Dermis blood vessel endothelial cell (primary cell): ENCODE measurements at regions not wholly inside any gene's neighbourhood (a gene's known extent, or its start where the extent isn't known, plus 50 kb on each side); places are given as distances from the start of the nearest gene placed in this dataset.
A peak's percentile ranks its signal among the peaks of the same experiment; 100 is the strongest.
"Not testable (repeated sequence)": the region's sequence is repeated elsewhere in the genome, so short reads cannot be mapped to it uniquely, and the experiment has no call there.

Source experiments
- DNase-seq: peaks from one replicate; pipeline ENCODE4 v3.0.0; 2010

DNA sequence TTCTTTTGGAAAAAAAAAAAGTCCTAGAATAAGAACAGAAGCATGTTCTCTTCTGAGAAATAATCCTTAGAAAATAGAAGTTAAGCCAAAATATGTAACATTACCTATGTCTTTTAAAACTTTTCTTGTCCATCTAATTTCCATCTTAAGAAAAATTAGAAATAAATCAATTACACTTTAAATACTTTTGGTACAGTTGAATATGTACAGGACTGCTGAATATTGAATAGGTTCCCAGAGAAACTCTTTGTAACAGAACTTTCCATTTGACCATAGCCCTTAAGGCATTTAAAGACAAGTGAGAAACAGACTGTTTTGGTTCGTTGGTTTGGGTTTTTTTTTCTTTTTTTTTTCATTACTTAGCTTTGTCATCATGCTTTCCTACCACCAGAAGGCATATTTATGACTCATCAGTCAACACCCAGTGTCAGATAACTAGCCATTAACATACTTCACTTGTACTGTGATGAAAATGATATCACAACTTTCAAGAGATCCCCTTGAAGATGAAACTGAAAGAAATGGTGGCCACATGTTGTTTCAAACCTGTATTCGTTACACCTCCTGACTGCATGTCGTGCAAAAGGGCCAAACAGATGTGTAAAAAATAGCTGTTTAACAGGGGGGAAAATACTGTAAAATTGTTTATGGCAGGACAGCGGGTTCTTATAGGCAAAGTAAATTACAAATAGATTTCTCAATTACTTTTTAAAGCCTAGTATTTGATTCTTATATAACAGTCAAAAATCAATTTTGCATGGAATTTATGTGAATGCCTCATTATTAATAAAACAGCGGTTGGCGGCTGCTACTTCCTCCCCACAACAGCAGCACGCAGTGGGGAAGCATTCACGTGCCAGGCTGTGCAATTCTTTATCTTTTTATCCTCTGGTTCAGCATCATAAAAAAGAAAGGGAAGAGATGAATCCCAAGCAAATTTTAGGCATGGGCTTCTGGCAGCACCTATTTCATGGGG, 280.7 kb upstream of the HNRNPA3 start:
- peak; percentile 37 for DNase-seq

DNA sequence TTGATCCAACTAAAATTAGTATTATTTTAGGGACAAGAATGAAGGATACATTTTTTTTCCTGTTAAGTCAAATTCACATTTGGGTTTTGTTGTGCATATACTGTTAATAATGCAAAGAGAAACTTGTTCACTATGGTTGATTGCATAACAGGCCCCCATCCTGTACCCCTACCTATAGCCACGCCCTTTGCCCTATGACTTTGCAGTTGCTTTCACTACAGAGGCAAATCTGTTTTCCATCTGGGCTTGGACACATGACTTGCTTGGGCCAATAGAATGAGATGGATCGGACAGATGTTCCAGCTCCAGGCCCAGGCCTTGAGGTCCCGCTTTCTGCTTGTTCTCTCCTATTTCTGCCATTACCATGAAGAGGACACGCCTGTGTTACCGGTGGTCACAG, 278.5 kb upstream of the HNRNPA3 start:
- no peak for DNase-seq

GRCh38 chr2:176934869-176935415, 277.7 kb upstream of the HNRNPA3 start:
- DNase-seq, result no peak

DNA sequence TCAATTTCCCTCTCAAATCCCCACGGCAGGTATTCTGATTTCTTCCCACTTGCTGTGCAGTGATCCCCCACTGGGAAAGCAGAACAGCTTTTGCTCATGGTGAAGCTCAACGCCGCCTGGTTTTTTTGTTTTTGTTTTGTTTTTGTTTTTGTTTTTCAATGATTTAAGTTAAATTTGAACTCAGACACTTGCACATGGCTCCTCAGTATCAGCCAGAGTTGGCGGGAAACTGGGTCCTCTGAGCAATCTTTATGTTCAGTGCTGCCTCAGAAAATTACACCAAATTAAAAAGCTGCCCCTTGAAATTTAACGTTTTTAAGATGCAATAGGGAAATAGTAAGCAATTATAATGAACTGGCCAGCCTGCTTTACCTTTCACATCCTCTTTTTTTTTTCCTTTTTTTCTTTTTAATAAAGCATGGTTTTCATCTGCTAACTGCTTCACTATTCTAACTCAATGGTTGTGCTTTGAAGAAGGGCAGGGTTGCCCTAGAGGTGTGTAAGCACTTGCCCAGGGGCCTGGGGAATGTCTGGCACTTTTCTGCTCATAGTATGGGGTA, 277.0 kb upstream of the HNRNPA3 start:
- DNase-seq, result no peak

DNA sequence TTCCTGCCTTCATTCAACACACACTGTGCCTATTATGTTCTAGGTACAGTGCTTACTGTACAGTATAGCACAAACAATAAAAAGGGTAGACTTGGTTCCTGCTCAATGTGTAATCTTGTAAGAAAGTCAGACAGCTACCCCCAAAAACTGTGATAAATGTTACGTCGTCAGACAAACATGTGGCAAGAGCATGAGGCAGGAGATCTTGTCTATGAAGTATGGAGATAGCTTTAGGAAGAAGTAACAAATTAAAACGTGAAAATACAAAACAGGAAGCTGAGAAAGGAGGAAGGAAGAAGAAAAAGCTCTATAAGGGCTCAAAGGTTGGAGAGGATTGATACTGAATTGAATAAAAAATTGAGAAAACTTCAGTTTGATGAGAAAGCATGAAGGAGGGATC, 276.2 kb upstream of the HNRNPA3 start:
- no peak for DNase-seq

DNA sequence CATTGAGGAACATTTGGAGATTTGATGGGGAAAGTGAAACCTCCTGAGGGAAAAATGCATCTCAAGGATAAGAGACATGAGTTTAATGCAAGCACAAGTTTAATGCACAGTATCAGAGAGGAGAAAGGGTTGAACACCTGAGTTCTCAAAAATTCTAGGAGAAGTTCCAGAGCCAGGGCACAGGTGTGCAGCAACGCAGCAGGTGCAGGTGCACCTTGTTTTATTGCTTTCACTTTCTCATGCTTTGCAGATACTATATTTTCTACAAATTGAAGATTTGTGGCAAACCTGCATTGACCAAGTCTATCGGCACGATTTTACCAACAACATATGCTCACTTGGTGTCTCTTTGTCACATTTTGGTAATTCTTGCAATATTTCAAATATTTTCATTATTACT, 267.6 kb upstream of the HNRNPA3 start:
- DNase-seq, result no peak

DNA sequence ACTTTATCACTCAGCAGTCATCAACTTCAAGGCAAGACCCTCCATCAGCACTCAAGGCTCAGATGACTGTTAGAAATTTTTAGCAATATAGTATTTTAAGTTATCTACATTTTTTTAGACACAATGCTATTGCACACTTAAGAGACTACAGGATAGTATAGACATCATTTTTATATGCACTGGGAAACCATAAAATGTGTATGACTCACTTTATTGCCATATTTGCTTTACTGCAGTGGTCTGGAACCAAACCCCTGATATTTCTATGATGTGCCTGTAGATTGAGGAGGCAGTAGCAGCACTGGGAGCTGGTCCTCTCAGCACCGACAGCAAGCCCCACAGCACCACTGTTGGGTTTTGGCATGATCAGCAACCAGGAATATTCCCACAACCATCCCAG, 264.8 kb upstream of the HNRNPA3 start:
- DNase-seq, result no peak

DNA sequence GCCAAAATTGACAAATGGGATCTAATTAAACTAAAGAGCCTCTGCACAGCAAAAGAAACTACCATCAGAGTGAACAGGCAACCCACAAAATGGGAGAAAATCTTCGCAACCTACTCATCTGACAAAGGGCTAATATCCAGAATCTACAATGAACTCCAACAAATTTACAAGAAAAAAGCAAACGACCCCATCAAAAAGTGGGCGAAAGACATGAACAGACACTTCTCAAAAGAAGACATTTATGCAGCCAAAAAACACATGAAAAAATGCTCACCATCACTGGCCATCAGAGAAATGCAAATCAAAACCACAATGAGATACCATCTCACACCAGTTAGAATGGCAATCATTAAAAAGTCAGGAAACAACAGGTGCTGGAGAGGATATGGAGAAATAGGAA, 261.4 kb upstream of the HNRNPA3 start:
- not testable (repeated sequence) for DNase-seq

GRCh38 chr2:176956791-176957190, 255.8 kb upstream of the HNRNPA3 start:
- DNase-seq, result no peak

GRCh38 chr2:176959614-176960013, 253.0 kb upstream of the HNRNPA3 start:
- DNase-seq, result no peak

GRCh38 chr2:176960061-176960460, 252.5 kb upstream of the HNRNPA3 start:
- no peak for DNase-seq

GRCh38 chr2:176960736-176961520, 251.7 kb upstream of the HNRNPA3 start:
- DNase-seq, result no peak

DNA sequence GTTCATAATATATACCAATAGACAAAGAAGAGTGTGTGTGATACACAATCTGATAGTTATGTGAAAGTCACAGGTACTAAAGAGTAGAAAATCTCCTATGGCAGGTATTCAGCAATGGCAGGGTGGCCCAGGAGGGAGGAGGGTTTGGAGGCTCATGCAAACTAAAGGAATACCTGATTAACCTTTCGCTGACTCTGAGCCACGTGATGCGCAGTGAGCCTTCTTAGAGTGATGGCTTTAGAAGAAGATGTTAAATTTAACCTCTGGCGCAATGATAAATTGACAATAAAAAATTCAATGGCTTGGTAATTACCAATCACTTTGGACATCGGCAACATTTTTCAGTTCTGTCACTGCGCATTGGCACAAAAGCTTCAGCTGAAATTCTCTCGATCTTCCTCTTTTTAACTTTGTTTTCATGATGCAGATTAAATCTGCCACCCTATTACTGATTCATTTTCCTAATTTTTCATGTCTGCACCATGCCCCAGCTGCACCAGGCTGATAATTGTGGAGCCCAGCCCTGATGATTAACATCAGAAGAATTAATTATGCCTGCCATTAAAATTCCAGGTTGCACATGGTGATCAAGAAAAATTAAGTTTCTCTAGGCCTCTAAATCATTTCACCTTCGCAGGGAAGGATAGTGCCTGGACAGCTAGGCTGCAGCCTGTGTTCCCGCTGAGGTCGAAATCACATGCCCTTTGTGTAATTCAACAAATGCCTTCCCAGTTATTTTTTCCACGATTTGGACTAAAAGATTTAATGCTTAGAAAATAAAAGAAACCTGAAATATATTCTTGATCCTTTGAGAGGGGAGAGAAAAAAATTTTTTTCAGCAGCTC, 250.6 kb upstream of the HNRNPA3 start:
- DNase-seq, result no peak

DNA sequence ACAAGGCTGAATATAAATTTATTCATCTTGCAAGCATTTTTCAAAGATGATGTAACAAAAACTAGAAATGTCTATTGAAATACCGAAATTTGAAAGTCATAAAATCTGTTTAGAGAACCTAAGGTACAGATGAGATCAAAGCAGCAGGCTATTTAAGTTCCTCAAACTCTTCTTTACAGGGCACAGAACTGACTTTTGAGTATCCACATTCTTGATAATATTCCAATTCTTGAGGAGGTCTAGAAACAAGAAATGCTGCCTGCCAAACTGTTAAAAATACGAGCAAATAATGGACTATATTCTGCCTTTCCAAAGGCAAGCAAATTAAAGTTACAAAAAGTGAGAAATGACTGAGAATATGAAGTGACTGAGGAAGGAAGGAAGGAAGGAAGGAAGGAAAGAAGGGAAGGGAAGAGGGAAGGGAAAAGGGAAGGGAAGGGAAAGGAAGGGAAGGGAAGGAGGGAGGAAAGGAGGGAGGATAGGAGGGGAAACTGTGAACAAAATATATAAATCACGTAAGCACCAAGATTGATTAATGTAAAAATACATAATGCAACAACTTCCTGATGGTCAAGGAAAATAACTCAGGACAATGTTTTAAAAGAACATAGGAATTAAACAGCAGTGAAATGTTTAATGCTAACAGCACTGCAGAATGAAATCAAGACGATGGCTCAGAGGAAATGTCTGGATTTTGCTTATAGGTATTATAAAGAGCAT, 248.9 kb upstream of the HNRNPA3 start:
- DNase-seq, result no peak

DNA sequence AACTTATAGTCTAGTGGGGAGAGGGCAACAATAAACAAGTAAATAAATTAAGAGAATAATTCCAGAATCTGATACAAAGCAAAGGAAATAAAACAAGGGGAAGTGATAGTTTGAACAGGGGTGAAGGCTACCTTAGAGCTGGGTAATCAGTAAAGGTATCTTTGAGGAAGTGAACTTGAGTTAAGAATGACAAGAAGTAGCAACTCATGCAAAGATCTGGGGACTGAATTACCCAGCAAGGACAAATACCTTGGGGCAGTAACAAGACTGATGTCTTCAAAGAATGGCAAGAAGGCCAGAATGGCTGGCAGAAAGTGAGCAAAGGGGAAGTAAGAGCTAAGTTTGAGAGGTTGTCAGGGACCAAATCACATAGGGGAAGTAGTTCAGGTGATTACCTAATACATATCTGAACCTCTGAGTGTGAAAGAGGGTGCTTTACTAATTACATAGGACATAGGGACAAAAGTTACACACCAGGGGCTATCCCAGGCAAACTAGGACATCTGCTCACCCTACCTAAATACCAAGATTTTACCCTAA, 244.6 kb upstream of the HNRNPA3 start:
- DNase-seq, result no peak

GRCh38 chr2:176969642-176970359, 242.8 kb upstream of the HNRNPA3 start:
- DNase-seq, result no peak

DNA sequence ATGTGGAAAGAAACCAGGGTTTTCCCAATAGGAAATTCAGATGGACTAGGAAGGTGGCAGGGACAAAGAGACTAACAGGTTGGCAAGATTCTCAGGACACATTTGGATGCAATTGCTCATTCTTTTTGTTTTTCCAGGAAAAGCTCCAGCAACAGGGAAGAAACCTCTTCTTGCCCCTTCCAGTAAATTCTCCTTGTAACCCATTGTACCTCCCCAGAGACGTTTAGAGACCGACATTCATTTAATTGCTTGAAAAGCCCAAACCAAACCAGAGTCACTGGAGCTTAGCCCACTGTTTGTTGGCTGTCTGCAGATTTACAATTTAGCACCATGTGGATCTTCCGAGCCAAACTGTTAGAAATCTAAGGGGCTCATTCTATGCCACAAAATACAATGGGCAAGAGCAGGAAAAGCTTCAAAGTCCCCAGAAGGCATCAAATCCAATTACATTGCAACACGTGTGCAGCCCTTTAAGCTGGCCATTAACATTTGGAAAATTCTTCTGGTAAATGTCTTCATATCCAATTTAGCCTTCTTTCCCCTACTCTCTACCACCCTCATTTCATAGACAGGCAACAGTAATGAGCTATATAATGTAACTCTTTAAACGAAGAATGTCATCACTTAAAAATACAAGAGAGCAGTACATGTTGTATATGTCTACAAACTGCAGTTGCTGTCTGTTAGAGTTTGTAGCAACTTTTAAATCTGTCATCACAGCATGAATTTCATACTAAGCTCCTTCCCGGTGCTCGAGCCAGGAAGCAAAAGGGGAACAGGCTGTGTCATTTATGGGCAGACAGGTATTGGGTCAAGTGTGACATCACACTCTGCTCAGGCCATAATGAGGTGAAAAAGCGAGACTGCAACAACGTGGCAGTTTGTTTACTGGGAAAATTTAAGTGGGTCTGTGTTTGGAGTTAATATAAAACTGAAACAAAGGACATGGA, 235.6 kb upstream of the HNRNPA3 start:
- no peak for DNase-seq

DNA sequence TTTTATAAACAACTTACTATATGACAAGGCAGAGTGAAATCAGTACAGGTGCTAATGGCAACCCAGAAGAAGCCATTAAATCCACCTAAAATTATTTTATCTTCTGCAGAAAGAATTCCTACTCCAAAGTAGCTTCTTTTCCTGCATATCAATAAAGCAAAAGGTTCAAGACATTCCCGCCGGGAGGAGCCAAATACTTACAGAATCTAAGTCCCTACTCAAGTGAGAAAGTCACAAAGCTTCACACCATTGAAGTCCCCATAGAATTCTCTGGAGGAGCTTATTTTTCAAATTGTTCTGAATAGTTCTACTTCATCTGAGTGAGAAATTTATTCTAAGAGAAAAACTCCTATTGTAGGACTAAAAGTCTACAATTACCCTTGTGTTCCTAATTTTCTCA, 233.7 kb upstream of the HNRNPA3 start:
- DNase-seq, result peak; percentile 3

DNA sequence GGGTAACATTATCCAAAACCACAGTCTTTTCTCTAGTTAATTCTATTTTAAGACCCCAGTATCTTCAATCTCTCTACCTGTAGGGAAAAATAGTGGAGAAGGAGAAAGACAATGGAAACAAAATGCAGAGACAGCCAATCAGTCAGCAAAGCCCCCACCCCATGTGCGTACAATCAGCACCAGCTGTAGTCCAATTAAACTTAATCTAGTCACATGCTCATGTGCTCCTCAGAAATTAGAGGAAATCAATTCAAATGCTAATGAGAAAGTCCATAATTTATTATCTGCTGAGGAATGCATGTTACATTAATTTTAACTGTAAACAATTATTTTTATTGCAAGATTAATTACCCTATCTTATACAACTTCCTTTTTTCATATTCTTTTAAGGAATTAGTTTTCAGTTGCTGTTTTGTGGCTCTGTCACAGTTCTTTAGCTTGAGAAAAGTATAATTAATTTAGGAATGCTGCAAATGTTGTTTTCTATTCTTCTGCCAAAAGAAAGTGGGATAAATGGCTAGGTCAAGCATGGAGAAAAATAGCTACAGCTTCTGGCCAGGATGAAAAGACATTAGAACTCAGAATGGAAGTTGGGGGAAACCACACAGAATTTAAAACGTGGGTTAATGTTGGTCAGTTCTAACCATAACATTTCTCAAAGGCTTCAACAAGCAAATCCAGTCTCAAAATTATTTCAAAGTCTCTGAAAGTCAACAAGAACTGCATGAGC, 232.4 kb upstream of the HNRNPA3 start:
- no peak for DNase-seq
